HG03196 (cell line): ENCODE measurements at regions not wholly inside any gene's neighbourhood (a gene's known extent, or its start where the extent isn't known, plus 50 kb on each side); places are given as distances from the start of the nearest gene placed in this dataset.
"Not testable (repeated sequence)": the region's sequence is repeated elsewhere in the genome, so short reads cannot be mapped to it uniquely, and the experiment has no call there.

Source experiments
- ATAC-seq: cut with Tn5 transposase; IDR thresholded peaks from one replicate; pipeline ENCODE4 v1.9.1; 2021; ENCODE audit not compliant: unreplicated experiment

GRCh38 chr12:97977870-97978405, 515.3 kb downstream of the RMST start:
- ATAC-seq = no peak

DNA sequence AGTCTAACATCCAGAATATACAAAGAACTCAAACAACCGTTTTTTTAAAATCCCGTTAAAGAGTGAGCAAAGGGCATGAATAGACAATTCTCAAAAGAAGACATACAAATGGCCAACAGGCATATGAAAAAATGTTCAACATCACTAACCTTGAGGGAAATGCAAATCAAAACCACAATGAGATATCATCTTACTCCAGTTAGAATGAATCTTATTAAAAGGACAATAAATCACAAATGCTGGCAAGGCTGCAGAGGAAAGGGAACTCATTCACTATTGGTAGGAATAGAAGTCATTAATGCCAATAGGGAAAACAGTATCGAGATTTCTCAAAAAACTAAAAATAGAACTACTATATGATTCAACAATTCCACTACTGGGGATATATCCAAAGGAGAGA, 520.1 kb downstream of the RMST start:
- ATAC-seq = no peak

- no peak for ATAC-seq
Observed at GRCh38 chr12:97983796-97984195, 521.2 kb downstream of the RMST start.

GRCh38 chr12:97984436-97984835, 521.8 kb downstream of the RMST start:
- ATAC-seq = no peak

- ATAC-seq = no peak
Observed at GRCh38 chr12:97984974-97985580, 522.5 kb downstream of the RMST start.

DNA sequence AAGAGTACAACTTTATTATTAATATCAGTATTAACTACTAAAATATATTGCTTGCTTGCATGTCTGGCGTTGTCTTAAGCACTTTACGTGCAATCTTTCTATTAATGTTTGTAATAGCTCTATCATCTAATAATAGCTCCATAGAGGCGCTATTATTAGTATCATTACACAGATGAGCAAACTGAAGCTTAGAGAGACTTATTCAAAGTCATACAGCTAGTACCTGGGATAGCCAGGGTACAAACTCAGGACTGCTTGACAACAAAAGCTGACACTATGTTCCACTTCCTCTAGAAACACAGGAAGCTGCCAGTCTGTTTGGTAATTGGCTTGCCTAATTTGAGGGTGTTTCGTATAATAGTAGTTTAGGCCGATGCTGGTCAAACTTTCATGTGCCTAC, 523.2 kb downstream of the RMST start:
- ATAC-seq = no peak

DNA sequence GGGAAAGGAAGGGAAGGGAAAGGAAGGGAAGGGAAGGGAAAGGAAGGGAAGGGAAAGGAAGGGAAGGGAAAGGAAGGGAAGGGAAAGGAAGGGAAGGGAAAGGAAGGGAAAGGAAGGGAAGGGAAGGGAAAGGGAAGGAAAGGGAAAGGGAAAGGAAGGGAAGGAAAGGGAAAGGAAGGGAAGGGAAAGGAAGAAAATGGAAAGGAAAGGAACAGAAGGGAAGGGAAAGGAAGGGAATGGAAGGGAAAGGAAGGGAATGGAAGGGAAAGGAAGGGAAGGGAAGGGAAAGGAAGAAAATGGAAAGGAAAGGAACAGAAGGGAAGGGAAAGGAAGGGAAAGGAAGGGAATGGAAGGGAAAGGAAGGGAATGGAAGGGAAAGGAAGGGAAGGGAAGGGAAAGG, 526.0 kb downstream of the RMST start:
- not testable (repeated sequence) for ATAC-seq

DNA sequence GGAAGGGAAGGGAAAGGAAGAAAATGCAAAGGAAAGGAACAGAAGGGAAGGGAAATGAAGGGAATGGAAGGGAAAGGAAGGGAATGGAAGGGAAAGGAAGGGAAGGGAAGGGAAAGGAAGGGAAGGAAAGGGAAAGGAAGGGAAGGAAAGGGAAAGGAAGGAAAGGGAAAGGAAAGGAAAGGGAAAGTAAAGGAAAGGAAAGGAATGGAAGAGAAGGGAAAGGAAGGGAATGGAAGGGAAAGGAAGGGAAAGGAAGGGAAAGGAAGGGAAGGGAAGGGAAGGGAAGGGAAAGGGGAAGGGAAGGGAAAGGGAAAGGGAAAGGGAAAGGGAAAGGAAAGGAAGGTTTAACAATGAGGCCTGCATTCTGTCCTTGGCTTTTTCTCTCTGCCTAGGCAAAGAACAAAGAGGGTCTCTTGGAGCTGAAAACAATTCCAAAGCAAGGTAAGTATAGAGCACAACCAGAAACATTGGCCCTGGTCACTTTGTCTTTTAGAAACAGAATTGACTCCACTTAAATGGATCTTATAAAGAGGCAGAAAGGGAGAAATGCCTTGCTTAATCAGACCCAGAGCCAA, 525.9 kb upstream of the TMPO start:
- no peak for ATAC-seq

GRCh38 chr12:97994746-97995484, 520.5 kb upstream of the TMPO start:
- ATAC-seq = no peak

- no peak for ATAC-seq
Observed at GRCh38 chr12:97995559-97995958, 519.8 kb upstream of the TMPO start.

DNA sequence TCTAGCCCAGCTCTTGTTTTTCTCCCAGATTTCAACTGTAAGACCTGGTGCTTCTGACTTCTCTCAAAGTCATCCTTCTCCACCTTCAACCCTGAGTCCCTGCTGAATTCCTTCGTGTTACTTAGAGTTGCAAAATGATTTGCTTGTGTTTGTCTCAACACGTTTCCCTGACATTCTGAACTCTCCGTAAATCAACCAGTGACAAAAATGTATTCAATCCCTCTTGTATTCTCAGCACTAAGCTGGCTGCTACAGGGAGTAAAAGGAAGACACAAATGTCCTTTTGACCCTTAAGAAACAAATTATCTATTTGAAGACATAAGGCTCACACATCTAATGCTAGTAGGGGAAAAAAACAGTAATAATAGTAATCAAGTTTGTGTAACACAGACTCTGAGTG, 514.0 kb upstream of the TMPO start:
- ATAC-seq = no peak

DNA sequence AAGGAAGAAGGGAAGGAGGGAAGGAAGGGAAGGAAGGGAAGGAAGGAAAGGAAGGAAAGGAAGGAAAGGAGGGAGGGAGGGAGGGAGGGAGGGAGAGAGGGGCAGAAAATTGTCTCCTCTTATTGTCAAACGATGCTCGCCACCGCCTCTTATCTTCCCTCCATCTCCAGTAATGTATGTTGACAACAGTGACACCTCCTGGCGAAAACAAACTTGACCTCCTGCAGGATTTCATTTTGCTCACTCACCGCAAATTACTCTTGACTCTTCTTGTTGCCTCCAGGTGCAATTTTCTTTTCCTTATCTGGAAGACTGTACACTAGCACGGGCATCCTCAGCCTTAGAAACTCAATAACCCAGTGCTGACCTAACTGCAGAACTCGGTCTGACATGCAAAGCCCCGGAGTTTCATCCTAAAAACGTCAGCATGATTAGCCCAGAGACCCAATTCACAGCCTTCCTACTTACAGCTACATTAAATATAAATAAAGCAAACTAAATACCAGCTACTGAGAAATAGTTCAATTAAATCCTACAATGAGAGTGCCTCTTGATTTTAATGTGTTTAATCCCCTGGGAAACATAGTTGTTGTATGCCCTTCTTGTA, 512.4 kb upstream of the TMPO start:
- ATAC-seq = no peak

DNA sequence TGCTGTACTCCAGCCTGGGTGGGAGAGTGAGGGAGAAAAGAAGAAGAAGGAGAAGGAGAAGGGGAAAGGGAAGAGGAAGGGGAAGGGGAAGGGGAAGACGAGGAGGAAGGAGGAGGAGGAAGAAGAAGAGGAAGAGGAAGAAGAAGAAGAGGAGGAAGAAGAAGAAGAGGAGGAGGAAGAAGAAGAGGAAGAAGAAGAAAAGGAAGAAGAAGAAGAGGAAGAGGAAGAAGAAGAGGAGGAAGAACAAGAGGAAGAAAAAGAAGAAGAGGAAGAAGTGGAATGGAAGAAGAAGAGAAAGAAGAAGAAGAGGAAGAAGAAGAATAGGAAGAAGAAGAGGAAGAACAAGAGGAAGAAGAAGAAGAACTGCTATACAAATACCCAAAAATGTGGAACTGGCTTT, 507.4 kb upstream of the TMPO start:
- no peak for ATAC-seq

DNA sequence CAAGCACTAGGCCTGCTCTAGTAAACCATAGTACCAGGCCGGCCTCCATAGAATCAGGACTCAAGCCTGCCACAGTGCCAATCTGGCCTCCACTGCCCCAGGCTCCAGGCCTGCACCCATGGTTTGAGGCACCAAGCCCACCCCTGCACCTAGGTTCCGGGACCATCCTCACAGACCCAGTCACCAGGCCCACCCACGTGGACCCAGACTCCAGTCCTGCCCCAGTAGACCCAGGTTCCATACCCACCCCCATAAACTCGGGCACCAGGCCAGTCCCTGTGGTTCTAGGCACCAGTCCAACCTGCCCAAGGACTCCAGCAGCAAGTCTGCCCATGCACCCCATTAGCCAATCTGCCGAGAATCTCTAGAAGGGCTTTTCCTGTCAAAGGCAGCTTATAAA, 501.8 kb upstream of the TMPO start:
- ATAC-seq = no peak

DNA sequence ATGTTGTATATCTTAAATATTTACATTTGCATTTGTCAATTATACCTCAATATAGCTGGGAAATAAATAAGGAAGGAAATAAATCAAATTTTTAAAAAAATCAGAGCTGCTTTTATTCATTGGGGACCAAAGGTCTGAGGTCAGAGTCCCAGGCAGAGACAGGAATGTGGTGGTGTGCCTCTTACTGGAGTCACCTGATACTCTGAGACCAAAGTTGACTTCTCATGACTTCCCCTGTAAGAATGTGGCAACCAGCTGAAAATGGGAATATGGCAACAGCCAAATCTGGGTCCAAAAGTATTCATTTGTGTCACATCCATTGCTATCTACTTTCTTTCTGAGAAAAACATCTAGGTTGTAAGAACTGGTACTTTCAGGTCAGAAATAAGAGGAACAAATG, 496.6 kb upstream of the TMPO start:
- no peak for ATAC-seq

DNA sequence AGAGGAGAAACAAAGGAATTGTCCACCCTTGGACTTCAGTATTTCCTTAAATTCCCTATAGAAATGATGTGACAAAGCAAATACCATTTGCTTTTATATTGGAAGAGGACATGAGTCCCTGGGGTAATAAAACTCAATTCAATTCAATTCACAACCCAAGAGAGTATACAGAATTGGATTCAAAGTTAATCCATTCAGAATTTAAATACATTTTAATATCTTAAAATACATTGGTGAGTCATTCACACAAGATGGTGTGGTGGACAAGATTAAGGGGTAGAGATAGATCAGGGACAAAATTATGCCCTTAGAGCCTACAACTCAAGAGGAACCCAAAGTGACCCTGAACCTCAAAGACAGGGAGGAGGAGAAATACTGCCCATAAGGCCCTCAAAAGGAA, 495.0 kb upstream of the TMPO start:
- ATAC-seq = no peak

- no peak for ATAC-seq
Observed at GRCh38 chr12:98022961-98023360, 492.4 kb upstream of the TMPO start.

DNA sequence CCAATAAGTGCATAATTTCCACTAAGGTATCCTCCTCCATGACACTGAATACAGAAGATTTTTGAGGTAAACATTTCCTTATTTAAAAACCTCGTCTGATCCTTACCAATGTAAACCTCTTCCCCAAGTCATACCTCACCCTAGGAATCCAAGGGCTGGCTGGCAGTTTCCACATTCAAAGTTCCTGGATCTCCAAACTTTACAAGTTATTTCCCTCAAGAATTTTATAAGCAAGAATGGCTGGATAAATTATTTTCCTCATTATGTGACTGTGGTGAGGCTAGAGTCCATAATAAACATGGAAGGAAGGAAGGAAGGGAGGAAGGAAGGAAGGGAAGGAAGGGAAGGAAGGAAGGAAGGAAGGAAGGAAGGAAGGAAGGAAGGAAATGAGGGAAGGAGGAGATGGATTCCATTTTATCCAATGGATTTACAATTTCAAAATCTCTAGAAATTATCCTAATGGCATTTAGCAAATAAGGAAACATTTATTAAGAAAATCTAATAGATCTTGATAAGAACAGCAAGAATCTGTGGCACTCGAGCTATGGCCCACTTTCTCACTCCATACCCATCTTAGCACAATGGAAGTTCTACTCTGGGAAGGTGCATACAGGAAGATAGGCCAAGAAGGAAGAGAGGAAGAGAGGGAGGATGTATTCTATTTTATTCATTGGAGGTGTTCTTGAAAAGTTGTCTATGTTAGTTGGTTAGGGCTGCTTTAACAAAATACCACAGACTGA, 477.8 kb upstream of the TMPO start:
- no peak for ATAC-seq

GRCh38 chr12:98042668-98043067, 472.7 kb upstream of the TMPO start:
- ATAC-seq = no peak

GRCh38 chr12:98045395-98045794, 470.0 kb upstream of the TMPO start:
- ATAC-seq = no peak

DNA sequence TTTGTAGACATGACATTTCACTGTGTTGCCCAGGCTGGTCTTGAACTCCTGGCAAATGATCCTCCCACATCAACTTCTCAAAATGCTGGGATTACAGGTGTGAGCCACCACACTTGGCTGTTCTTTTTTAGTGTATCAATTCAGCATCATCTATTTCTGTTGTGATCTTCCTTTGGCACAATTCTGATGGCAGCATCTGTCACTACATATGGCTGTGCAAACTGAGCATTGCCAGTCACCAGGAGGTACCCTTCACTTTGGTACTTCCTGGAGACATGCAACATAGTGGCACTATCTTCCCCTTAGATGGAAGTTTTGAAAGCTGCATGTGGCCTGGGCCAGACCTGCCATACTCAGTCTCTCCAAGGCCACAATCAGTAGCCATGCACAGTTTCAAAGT, 467.1 kb upstream of the TMPO start:
- ATAC-seq = no peak
